Mononuclear cell (primary cell): ENCODE measurements at regions not wholly inside any gene's neighbourhood (a gene's known extent, or its start where the extent isn't known, plus 50 kb on each side); places are given as distances from the start of the nearest gene placed in this dataset.
"Not testable (repeated sequence)": the region's sequence is repeated elsewhere in the genome, so short reads cannot be mapped to it uniquely, and the experiment has no call there.

Experiments used
- H3K27me3 ChIP-seq: 2 replicates; pipeline ENCODE4 v1.6.0; 2011; ENCODE audit warnings: low read length, control low read depth; ENCODE audit not compliant: insufficient read depth
- H3K4me1 ChIP-seq: 2 replicates; pipeline ENCODE4 v1.5.1; 2011; ENCODE audit warnings: mild to moderate bottlenecking, low read length, control low read depth; ENCODE audit not compliant: insufficient read depth
- H3K4me3 ChIP-seq: 2 replicates; pipeline ENCODE4 v1.5.1; 2011; ENCODE audit warnings: mild to moderate bottlenecking, low read length, moderate library complexity
- H3K9me3 ChIP-seq: 2 replicates; pipeline ENCODE4 v1.5.1; 2011; ENCODE audit warnings: low read depth, mild to moderate bottlenecking, control low read depth, low read length

GRCh38 chr17:71485426-71485825 is 635.4 kb upstream of the SOX9 start:
- Histone ChIP-seq H3K27me3 (no peaks in the 10 kb centered on the region), H3K9me3 (no peaks in the 10 kb centered on the region), H3K4me3 (no peak overlapping the region), H3K4me1 (no peaks in the 10 kb centered on the region)

GRCh38 chr17:71486261-71486660 is 634.6 kb upstream of the SOX9 start:
- Histone ChIP-seq H3K4me3 (no peak overlapping the region), H3K27me3 (no peaks in the 10 kb centered on the region), H3K4me1 (no peaks in the 10 kb centered on the region)

GRCh38 chr17:71488851-71489250 is 632.0 kb upstream of the SOX9 start:
- H3K4me3 ChIP-seq = no peak overlapping the region
- no peaks in the 10 kb centered on the region for H3K9me3 ChIP-seq
- H3K4me1 ChIP-seq = no peaks in the 10 kb centered on the region
- H3K27me3 ChIP-seq = no peaks in the 10 kb centered on the region

More at GRCh38 chr17:71486261-71486660, 634.6 kb upstream of the SOX9 start:
- no peaks in the 10 kb centered on the region for H3K9me3 ChIP-seq

- Histone ChIP-seq H3K27me3 (no peaks in the 10 kb centered on the region), H3K9me3 (no peaks in the 10 kb centered on the region), H3K4me1 (no peaks in the 10 kb centered on the region), H3K4me3 (no peak overlapping the region)
These were observed 626.6 kb upstream of the SOX9 start for GRCh38 chr17:71494062-71494855.

GRCh38 chr17:71495420-71495819 is 625.4 kb upstream of the SOX9 start:
- Histone ChIP-seq H3K4me1 (no peaks in the 10 kb centered on the region), H3K27me3 (no peaks in the 10 kb centered on the region), H3K4me3 (no peak overlapping the region), H3K9me3 (no peaks in the 10 kb centered on the region)

GRCh38 chr17:71496552-71496951 is 624.3 kb upstream of the SOX9 start:
- Histone ChIP-seq H3K4me3 (no peak overlapping the region), H3K4me1 (no peaks in the 10 kb centered on the region), H3K27me3 (no peaks in the 10 kb centered on the region), H3K9me3 (no peaks in the 10 kb centered on the region)

- Histone ChIP-seq H3K4me1 (no peaks in the 10 kb centered on the region), H3K4me3 (no peak overlapping the region)
These were observed 619.9 kb upstream of the SOX9 start for GRCh38 chr17:71500761-71501555.

GRCh38 chr17:71501711-71502110 is 619.1 kb upstream of the SOX9 start:
- Histone ChIP-seq H3K4me1 (no peaks in the 10 kb centered on the region), H3K4me3 (no peak overlapping the region), H3K9me3 (no peaks in the 10 kb centered on the region), H3K27me3 (no peaks in the 10 kb centered on the region)

More at GRCh38 chr17:71500761-71501555, 619.9 kb upstream of the SOX9 start:
- H3K27me3 ChIP-seq = no peaks in the 10 kb centered on the region
- H3K9me3 ChIP-seq = no peaks in the 10 kb centered on the region

- Histone ChIP-seq H3K9me3 (no peaks in the 10 kb centered on the region), H3K4me1 (no peaks in the 10 kb centered on the region), H3K27me3 (no peaks in the 10 kb centered on the region), H3K4me3 (no peak overlapping the region)
These were observed 618.4 kb upstream of the SOX9 start for GRCh38 chr17:71502443-71502842.

- Histone ChIP-seq H3K4me3 (no peak overlapping the region), H3K27me3 (no peaks in the 10 kb centered on the region)
These were observed 616.9 kb upstream of the SOX9 start for GRCh38 chr17:71503710-71504465.

GRCh38 chr17:71505200-71505599 is 615.6 kb upstream of the SOX9 start:
- H3K4me3 ChIP-seq = no peak overlapping the region
- no peaks in the 10 kb centered on the region for H3K4me1 ChIP-seq
- no peaks in the 10 kb centered on the region for H3K9me3 ChIP-seq
- H3K27me3 ChIP-seq = no peaks in the 10 kb centered on the region

More at GRCh38 chr17:71503710-71504465, 616.9 kb upstream of the SOX9 start:
- H3K4me1 ChIP-seq = no peaks in the 10 kb centered on the region
- H3K9me3 ChIP-seq = no peaks in the 10 kb centered on the region

- H3K9me3 ChIP-seq = no peaks in the 10 kb centered on the region
- no peak overlapping the region for H3K4me3 ChIP-seq
- no peaks in the 10 kb centered on the region for H3K27me3 ChIP-seq
These were observed 614.8 kb upstream of the SOX9 start for GRCh38 chr17:71505981-71506380.

GRCh38 chr17:71511266-71511995 is 609.4 kb upstream of the SOX9 start:
- no peaks in the 10 kb centered on the region for H3K27me3 ChIP-seq
- H3K4me1 ChIP-seq = no peaks in the 10 kb centered on the region
- no peaks in the 10 kb centered on the region for H3K9me3 ChIP-seq
- no peak overlapping the region for H3K4me3 ChIP-seq

More at GRCh38 chr17:71505981-71506380, 614.8 kb upstream of the SOX9 start:
- no peaks in the 10 kb centered on the region for H3K4me1 ChIP-seq

- not testable (repeated sequence) for H3K4me3 ChIP-seq, H3K9me3 ChIP-seq, H3K4me1 ChIP-seq, H3K27me3 ChIP-seq
These were observed 607.1 kb upstream of the SOX9 start for GRCh38 chr17:71513725-71514124.
